Right atrium auricular region (tissue), 2 donors: ENCODE measurements at regions not wholly inside any gene's neighbourhood (a gene's known extent, or its start where the extent isn't known, plus 50 kb on each side); places are given as distances from the start of the nearest gene placed in this dataset.

Experiments
- DNase-seq: peaks from one replicate; pipeline ENCODE4 v3.0.0-alpha.2; 2019; ENCODE audit warnings: low spot score
- H3K27ac ChIP-seq, 2 donors: fragments of 200-600 bp; sonication (generic); 1 replicate in 1 of 2; 2 replicates in 1 of 2; pipeline ENCODE4 v1.5.1; 2016 to 2019
- H3K27me3 ChIP-seq, 2 donors: fragments of 200-600 bp; sonication (generic); one replicate each; pipeline versions ENCODE4 v1.5.1 to v1.6.0; 2017 to 2019
- H3K36me3 ChIP-seq: fragments of 200-600 bp; sonication (generic); one replicate; pipeline ENCODE4 v1.5.1; 2016
- H3K4me1 ChIP-seq, 2 donors: fragments of 200-600 bp; sonication (generic); one replicate each; pipeline versions ENCODE4 v1.5.1 to v1.6.0; 2017 to 2019
- H3K4me3 ChIP-seq, 2 donors: fragments of 200-600 bp; sonication (generic); 1 replicate in 1 of 2; 2 replicates in 1 of 2; pipeline ENCODE4 v1.5.1; 2017 to 2019; ENCODE audit warnings: mild to moderate bottlenecking in 1 of 2, moderate library complexity in 1 of 2
- H3K9me3 ChIP-seq, 2 donors: fragments of 200-600 bp; sonication (generic); one replicate each; pipeline ENCODE4 v1.5.1; 2019
- CTCF ChIP-seq, 2 donors: fragments of 200-600 bp; sonication (generic); IDR thresholded peaks; one replicate each; pipeline ENCODE4 v1.5.1; 2019; ENCODE audit warnings: antibody characterized with exemption in 2 of 2

DNA sequence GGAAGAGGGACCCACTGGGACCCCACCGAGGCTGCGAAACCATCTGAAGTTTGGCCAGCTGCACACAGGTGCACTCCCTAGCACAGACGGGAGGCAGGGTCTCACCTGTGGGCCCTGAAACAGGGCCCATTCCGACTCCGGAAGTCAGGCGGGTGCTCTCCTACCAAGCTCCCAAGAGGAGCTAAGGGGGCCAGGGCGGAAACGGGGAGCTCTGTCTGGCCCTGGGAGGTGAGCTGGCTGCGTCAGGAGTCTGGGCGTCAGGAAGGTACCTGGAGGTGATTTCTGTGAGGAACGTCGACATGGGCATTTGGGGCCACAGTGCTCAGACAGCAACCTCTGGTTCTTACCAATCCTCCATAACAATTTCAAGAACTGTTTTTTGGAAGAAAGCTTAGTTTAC is 411.7 kb downstream of the TCERG1L start:
- DNase-seq, result no peak
- TF ChIP-seq CTCF (IDR thresholded peaks at IDR 0.05), result no peak
- Histone ChIP-seq H3K4me1 (no peaks in the 10 kb centered on the region), H3K27ac (no peak overlapping the region), H3K9me3 (no peaks in the 10 kb centered on the region), H3K27me3 (no peaks in the 10 kb centered on the region), H3K4me3 (no peak overlapping the region), H3K36me3 (no peaks in the 10 kb centered on the region)

DNA sequence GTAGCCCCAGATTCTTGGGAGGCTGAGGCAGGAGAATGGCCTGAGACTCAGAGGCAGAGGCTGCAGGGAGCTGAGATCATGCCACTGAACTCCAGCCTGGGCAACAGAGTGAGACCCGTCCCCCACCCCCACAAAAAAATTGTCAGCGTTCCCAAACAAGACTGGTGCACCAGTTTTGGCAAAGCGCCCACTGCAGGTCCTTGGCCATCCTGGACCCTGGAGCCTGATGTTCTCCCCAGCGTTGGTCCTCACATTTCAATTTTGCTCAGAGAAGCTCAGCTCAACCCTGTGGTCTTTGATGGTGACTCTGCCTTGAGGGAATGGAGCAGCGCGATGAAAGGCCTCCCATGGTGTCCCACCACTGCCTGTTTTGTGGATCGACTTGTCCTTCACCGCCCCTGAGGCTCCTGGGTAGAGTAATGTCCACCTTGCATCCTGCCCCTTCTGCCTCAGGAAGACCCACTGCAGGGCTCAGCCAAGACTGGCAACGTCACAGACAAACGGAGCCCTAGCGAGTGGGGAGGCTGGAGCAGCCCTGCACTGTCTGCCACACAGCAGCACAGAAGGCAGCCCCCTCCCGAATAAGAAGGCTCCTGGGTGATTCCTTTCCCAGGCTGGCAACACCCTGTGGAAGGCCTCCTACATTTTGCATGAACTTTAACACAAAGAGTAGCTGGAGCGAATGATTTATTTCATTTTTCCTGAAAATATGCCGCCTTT is 410.9 kb downstream of the TCERG1L start:
- DNase-seq, result no peak
- no peak for TF ChIP-seq CTCF (IDR thresholded peaks at IDR 0.05)
- Histone ChIP-seq H3K4me1 (no peaks in the 10 kb centered on the region), H3K27ac (no peak overlapping the region), H3K36me3 (no peaks in the 10 kb centered on the region), H3K9me3 (no peaks in the 10 kb centered on the region), H3K27me3 (no peaks in the 10 kb centered on the region), H3K4me3 (no peak overlapping the region)

DNA sequence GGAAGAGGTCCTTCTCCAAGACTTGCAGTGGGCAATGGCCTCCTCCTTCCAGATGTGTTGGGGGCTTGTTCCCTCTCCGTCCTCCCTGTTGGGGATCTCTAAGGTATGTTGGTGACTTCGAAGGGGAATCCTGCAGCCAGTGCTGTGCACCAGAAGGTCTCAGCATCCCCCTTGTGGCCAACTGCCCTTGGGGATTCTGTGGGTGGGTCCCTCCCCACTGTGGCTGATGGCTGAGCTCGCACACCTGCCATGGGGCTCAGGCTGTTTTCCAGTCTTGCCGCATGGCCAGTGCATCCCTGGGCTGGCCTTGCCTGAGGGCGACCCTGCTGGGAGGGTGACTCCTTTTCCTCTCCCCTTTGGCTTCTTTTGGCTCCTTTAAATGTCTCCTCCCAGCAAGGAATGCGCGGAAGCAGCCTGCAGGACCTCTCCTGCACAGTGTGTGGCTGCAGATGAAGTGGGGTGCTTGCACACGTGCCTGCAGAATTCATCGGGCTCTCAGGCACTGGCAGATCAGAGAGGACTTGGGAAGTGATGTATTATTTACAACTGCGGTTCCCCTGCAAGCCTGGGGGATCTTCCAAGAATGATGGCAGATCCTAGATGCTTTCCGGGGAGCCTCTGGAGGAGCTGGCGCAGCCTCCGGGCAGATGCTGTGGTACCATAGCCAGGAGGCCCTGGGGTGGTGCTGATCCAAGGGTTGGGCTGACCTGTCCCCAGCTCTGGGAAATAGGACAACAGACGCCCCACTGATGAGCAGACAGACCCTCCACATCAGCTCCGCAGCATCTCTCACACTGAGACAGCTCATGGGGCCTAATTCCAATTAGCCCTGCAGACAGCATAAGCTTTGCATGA is 410.0 kb downstream of the TCERG1L start:
- no peaks in the 10 kb centered on the region for H3K9me3 ChIP-seq
- no peak overlapping the region for H3K27ac ChIP-seq
- TF ChIP-seq CTCF (IDR thresholded peaks at IDR 0.05), result no peak
- DNase-seq, result no peak
- no peaks in the 10 kb centered on the region for H3K4me1 ChIP-seq
- H3K27me3 ChIP-seq, result no peaks in the 10 kb centered on the region
- no peaks in the 10 kb centered on the region for H3K36me3 ChIP-seq
- no peak overlapping the region for H3K4me3 ChIP-seq

- Histone ChIP-seq H3K27me3 (no peaks in the 10 kb centered on the region), H3K9me3 (no peaks in the 10 kb centered on the region), H3K4me1 (no peaks in the 10 kb centered on the region), H3K36me3 (no peaks in the 10 kb centered on the region), H3K4me3 (no peak overlapping the region), H3K27ac (no peak overlapping the region)
- no peak for DNase-seq
- no peak for TF ChIP-seq CTCF (IDR thresholded peaks at IDR 0.05)
Observed at GRCh38 chr10:130902471-130902870, 409.1 kb downstream of the TCERG1L start.

DNA sequence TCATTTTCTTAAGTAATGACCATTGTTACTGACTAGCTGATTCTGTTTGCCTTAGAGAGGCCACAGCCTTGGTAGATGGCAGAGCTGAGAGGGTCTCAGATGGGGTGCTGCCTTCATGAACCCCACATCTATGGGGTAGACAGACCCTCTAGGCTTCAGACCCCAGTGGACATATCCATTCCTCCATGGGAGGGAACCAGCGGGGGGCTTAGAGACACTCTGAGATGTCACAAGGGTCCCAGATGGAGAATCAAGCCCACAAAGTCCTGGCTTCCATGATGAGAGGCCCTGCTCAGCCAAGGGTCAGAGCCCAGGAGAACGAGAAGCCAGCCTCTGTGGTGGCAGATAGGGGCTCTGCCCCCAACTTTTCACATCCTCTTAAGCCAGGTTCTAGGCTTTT is 408.6 kb downstream of the TCERG1L start:
- H3K36me3 ChIP-seq, result no peaks in the 10 kb centered on the region
- no peak for TF ChIP-seq CTCF (IDR thresholded peaks at IDR 0.05)
- no peaks in the 10 kb centered on the region for H3K9me3 ChIP-seq
- H3K27me3 ChIP-seq, result no peaks in the 10 kb centered on the region
- H3K4me3 ChIP-seq, result no peak overlapping the region
- H3K4me1 ChIP-seq, result no peaks in the 10 kb centered on the region
- H3K27ac ChIP-seq, result no peak overlapping the region
- DNase-seq, result no peak
